T-helper 2 cell treated with Interferon-gamma antibody and Interleukin-4, amounts not matched to agents 5 μg/mL and 100 μg/mL, for 36 hours (primary cell): ENCODE measurements at regions not wholly inside any gene's neighbourhood (a gene's known extent, or its start where the extent isn't known, plus 50 kb on each side); places are given as distances from the start of the nearest gene placed in this dataset.

Source experiments
- DNase-seq: peaks from one replicate; pipeline ENCODE4 v3.0.0; 2021; ENCODE audit warnings: low spot score
- H3K27ac Mint-ChIP-seq: one replicate; pipeline ENCODE4 v1.8.0; 2021; ENCODE audit warnings: mild to moderate bottlenecking, mixed read lengths
- H3K27me3 Mint-ChIP-seq: one replicate; pipeline ENCODE4 v1.8.0; 2021; ENCODE audit warnings: low read depth, mixed read lengths
- H3K36me3 Mint-ChIP-seq: one replicate; pipeline ENCODE4 v1.8.0; 2021; ENCODE audit warnings: low read depth, mixed read lengths
- H3K4me1 Mint-ChIP-seq: one replicate; pipeline ENCODE4 v1.8.0; 2021; ENCODE audit warnings: low read depth, mixed read lengths
- H3K4me3 Mint-ChIP-seq: one replicate; pipeline ENCODE4 v1.8.0; 2022; ENCODE audit warnings: mild to moderate bottlenecking, moderate library complexity, mixed read lengths
- H3K9me3 Mint-ChIP-seq: one replicate; pipeline ENCODE4 v1.8.0; 2021; ENCODE audit warnings: mixed read lengths

DNA sequence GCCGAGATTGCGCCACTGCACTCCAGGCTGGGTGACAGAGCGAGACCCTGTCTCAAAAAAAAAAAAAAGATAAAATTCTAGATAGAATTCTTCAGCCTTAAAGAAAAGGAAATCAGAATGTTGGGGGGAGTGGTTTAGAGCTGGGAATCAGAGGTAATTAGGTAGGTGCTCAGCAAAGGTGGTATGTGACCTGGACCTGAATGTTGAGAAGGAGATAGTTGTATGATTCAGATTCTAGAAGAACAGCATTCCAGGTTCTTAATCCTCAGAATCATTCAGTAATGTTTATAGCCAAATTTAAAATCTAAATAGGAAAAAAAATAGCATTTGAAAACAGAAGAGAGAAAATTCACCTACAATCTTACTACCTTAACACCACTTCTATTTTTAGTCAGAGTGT, 71.3 kb upstream of the UBE2E1 start:
- Mint-ChIP-seq H3K4me3 (no peak overlapping the region), H3K27ac (no peak overlapping the region), H3K36me3 (no peaks in the 10 kb centered on the region), H3K27me3 (peaks cover 19% of the 10 kb centered on the region), H3K9me3 (no peaks in the 10 kb centered on the region), H3K4me1 (no peaks in the 10 kb centered on the region)
- no peak for DNase-seq

DNA sequence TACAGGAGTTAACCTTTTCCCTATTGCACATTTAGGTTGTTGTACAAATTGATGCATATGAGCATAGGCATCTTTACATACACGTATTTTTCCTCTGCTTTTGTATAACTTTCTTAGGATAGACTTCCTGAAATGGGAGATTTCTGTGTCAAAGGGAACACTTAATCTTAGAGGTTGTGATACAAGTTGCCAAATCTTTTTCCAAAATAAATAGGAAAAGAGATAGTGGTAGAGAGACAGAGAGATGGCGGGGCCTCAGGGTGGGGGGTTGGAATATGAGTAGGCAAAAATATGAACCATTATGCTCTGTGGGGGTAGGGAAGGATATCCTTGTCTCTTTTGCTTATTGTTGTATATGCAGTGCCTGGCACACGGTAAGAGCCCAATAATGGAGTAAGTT, 70.7 kb upstream of the UBE2E1 start:
- DNase-seq: no peak
- Mint-ChIP-seq H3K4me1 (no peaks in the 10 kb centered on the region), H3K36me3 (no peaks in the 10 kb centered on the region), H3K27ac (no peak overlapping the region), H3K9me3 (no peaks in the 10 kb centered on the region), H3K4me3 (no peak overlapping the region), H3K27me3 (peaks cover 23% of the 10 kb centered on the region)

DNA sequence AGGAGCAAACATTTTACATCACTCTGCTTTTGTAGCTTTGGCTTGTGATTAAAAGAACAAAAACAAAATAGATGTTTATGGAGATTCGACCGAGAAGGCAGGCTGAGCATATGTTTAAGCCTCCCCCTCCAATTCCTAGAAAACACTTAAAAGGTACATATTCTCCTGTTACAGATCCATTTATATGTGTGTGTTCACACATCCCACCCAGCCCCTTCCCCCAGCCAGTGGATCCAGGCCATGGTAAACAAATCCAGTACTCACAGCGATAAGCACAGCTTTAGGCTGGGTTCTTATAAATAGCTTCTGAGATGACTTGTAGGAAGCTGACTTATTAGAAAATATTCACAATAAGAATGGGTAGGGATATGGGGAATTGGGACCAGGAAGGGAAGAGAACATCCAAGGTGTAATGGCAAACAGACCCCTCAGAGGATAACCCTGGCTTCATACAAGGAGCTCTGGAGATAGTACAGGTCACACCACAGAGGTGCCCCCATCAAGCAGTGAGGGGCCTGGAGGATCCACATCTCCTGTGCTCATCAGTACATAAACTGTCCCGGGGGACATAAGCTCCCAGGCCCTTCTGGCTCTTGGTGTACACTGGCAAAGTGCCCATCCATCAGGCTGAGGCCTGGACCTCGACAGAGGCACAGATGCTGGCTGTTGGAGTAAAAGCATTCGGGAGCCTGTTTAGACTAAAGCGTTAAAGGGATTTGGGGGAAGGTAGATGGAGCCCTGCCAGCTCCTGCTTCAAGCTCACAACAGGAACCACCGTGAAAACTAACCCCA, 70.0 kb upstream of the UBE2E1 start:
- peaks cover 21% of the 10 kb centered on the region for H3K27me3 Mint-ChIP-seq
- H3K4me3 Mint-ChIP-seq: no peak overlapping the region
- no peak overlapping the region for H3K27ac Mint-ChIP-seq
- H3K36me3 Mint-ChIP-seq: no peaks in the 10 kb centered on the region
- no peaks in the 10 kb centered on the region for H3K9me3 Mint-ChIP-seq
- no peak for DNase-seq
- peaks cover 5% of the 10 kb centered on the region for H3K4me1 Mint-ChIP-seq

DNA sequence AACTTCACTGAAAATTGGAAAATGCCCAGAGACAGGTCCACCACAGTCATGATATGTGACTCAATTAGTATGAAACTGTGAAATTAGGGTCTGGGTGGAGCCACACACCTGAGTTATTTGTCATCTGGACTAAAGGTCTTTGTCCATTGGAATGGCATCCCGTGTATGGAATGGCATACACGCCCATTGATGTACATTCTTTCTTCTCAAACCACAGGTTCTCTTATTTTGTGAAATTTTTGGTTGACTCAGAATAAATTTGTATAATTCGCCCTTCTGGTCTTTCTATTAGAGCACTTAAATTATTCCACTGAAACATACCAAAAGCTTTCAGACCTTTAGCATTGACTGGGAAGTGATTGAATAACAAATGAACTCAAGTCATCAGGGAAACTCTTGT, 66.8 kb upstream of the UBE2E1 start:
- H3K27me3 Mint-ChIP-seq: peaks cover 25% of the 10 kb centered on the region
- H3K9me3 Mint-ChIP-seq: no peaks in the 10 kb centered on the region
- peaks cover 9% of the 10 kb centered on the region for H3K4me1 Mint-ChIP-seq
- H3K36me3 Mint-ChIP-seq: no peaks in the 10 kb centered on the region
- DNase-seq: no peak
- H3K4me3 Mint-ChIP-seq: no peak overlapping the region
- no peak overlapping the region for H3K27ac Mint-ChIP-seq

DNA sequence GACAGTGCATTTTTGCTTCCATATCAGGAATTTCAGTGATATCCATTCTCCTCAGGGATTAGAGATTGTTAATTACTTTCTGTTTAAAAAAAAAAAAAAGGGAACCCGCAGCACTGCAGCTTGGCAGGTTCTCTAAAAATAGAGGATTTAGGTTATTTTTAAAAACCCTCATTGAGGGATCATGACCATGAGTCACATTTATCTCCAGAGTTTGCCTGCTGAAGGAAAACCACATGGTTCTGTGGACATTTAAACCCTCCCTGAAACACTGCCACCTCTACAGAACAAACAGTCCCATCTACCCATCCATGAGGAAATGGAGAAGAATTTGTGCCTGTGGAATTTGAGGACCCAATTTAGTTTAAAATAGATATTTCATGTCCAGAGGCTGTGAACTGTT, 66.2 kb upstream of the UBE2E1 start:
- no peak overlapping the region for H3K27ac Mint-ChIP-seq
- no peak for DNase-seq
- H3K9me3 Mint-ChIP-seq: no peaks in the 10 kb centered on the region
- H3K27me3 Mint-ChIP-seq: peaks cover 25% of the 10 kb centered on the region
- H3K4me1 Mint-ChIP-seq: peaks cover 9% of the 10 kb centered on the region
- H3K4me3 Mint-ChIP-seq: no peak overlapping the region
- H3K36me3 Mint-ChIP-seq: no peaks in the 10 kb centered on the region

DNA sequence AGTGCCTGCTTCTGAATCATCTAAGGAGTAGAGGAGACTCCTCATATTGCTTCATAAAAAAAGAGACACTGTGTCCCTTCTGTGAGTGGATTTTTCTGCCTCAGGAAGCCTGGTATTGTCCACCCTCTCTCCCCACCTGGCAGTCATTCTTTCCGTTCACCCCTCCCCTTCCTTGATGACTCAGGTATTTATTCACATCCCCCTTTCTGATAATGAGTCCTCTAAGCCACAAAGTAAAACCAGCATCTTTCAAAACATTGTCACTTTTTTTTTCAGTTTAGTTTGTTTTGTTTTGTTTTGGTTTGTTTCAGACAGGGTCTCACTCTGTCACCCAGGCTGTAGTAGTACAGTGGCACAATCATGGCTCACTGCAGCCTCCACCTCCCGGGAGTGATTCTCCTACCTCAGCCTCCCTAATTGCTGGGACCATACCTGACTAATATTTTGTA, 65.2 kb upstream of the UBE2E1 start:
- DNase-seq: peak; percentile 67

DNA sequence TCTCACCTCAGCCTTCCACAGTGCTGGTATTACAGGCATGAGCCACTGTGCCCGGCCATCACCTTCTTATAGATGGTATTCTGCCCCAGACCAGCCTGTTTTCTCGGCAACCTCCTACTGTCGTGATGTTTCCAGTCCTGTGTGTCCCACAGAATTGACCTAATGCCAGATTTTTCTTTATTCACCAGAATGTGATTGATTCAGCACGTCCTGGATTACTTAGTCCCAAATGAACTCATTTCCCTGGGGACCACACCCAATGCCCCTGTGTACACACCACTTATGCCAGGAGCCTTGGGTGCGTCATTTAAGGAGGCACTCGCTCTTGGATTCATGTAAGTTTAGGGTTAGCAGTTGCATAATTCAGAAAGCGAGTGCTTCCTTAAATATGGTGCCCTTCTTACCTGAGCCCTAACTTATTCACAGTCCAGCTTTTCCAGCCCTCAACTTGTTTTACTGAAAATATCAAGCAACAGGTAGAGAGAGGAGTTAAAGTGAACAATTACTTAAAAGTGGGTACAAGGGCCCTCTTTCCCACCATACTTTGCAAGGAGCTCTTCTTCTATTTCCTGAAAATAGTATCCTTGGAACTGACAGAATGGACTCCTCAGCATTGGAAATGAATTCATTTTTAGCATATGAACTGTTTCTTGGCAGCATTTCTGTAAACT, 64.6 kb upstream of the UBE2E1 start:
- Mint-ChIP-seq H3K27ac (no peak overlapping the region), H3K4me3 (peak overlapping the region; percentile 3), H3K36me3 (no peaks in the 10 kb centered on the region), H3K27me3 (peaks cover 21% of the 10 kb centered on the region), H3K4me1 (peaks cover 9% of the 10 kb centered on the region), H3K9me3 (no peaks in the 10 kb centered on the region)
- DNase-seq: no peak

More for the DNA sequence above, 65.2 kb upstream of the UBE2E1 start:
- Mint-ChIP-seq H3K9me3 (no peaks in the 10 kb centered on the region), H3K27ac (peak overlapping the region; percentile 8), H3K36me3 (no peaks in the 10 kb centered on the region), H3K27me3 (peaks cover 21% of the 10 kb centered on the region), H3K4me1 (peaks cover 9% of the 10 kb centered on the region), H3K4me3 (no peak overlapping the region)

DNA sequence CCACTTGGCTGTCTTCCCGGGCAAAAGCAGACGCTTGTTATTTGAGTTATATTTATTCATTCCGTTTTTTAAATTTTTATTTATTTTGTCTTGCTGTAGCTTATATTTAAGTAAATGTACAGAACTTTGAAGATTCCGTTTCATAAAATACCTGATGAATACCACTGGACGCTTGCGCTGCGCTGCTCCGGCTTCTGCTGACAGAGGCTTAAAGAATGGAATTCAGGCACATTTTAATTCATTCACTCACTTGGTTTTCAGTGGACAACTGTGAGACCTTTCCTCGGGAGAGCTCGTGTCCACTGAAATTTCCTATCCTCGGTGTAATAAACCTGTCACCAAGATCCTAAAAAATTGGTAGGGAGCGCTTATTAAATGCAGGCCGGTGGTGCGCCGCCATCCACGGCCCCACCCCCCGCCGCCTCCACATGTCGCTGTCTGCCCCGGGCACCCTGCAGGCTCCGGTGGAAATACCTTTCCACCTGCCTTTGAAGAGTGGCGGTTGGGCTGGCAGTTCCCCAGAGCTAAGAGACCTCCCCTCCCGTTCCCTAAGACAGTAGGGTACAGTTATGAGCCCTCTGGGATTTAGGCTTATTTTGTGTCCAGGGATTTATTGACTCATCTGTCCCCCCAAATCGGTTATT, 62.5 kb upstream of the UBE2E1 start:
- Mint-ChIP-seq H3K27ac (no peak overlapping the region), H3K36me3 (no peaks in the 10 kb centered on the region), H3K4me1 (peaks cover 9% of the 10 kb centered on the region), H3K27me3 (peaks cover 18% of the 10 kb centered on the region), H3K9me3 (no peaks in the 10 kb centered on the region), H3K4me3 (no peak overlapping the region)
- DNase-seq: no peak

DNA sequence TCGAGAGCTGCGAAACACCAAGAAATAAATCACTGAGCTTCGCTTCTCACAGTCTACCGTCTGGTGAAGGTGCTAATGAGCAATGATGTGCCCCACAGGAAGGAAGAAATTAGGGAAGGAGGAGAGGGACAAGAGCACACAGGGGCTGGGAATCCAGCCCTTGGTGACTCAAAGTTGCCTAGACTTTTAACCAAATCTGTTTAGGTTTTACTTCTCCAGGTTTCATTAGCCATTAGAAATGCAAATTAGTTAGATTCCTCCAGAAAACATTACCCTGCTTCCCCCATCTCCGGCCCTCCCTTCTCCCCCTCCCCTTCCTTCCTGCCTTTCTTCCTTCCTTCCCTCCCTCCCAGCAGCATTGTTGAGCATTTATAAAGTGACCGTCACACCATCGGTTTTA, 59.3 kb upstream of the UBE2E1 start:
- no peak overlapping the region for H3K27ac Mint-ChIP-seq
- peaks cover 12% of the 10 kb centered on the region for H3K27me3 Mint-ChIP-seq
- no peaks in the 10 kb centered on the region for H3K9me3 Mint-ChIP-seq
- H3K36me3 Mint-ChIP-seq: no peaks in the 10 kb centered on the region
- no peaks in the 10 kb centered on the region for H3K4me1 Mint-ChIP-seq
- DNase-seq: no peak
- H3K4me3 Mint-ChIP-seq: no peak overlapping the region

DNA sequence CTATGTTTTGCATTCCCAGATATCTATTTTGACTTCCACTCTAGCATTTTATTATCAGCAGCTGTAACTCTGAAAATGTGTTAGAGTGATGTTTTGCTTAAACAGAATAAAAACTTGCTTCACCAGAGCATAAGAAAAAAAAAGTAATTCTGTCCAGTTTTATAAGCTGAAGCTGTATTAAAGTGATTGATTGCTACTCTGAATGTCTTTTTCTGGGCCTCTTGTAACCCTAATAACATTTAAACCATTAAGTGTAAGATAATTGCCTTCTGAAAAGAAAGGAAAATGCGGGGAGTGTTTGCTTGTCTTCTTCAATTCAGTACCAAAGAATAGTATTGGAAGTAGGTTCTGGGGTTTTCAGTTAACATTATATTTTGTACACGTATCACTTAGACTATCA, 57.9 kb upstream of the UBE2E1 start:
- H3K36me3 Mint-ChIP-seq: no peaks in the 10 kb centered on the region
- no peaks in the 10 kb centered on the region for H3K9me3 Mint-ChIP-seq
- no peaks in the 10 kb centered on the region for H3K4me1 Mint-ChIP-seq
- no peak overlapping the region for H3K4me3 Mint-ChIP-seq
- no peak overlapping the region for H3K27ac Mint-ChIP-seq
- H3K27me3 Mint-ChIP-seq: peaks cover 5% of the 10 kb centered on the region
- no peak for DNase-seq

DNA sequence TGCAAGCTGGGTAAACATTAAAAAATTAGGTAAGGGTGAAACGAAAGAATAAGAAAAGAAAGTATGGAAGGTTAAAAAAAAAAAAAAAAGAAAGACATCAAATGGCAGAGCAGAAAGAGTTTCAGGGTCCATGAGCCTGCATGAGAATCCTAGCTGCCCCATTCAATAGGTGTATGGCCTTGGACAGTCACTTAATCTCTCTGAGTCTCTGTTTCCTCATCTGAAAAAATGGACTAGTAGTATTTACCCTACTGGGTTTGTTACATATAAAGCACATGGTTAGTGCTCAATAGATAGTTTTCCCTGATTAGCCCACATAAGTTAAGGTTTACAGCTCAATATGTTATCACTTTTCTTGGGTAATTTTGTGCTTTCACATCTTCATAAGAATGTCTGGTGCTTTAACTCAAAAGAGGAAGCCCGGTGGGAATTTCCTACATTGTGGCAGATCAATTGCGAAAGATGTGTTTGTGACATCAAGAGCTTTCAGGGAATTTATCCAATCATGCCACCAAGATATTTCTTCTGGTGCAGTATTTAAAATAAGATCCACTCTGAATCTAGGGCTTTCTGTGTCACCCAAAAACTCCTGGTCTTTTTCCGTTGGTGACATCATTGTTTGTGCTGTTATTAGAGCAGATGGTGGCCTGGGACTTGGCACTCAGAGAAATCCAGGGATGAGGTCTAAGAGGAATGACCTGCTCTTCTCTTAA, 57.2 kb upstream of the UBE2E1 start:
- H3K9me3 Mint-ChIP-seq: no peaks in the 10 kb centered on the region
- H3K27ac Mint-ChIP-seq: no peak overlapping the region
- no peak overlapping the region for H3K4me3 Mint-ChIP-seq
- no peak for DNase-seq
- H3K27me3 Mint-ChIP-seq: peaks cover 5% of the 10 kb centered on the region
- no peaks in the 10 kb centered on the region for H3K36me3 Mint-ChIP-seq
- H3K4me1 Mint-ChIP-seq: no peaks in the 10 kb centered on the region

DNA sequence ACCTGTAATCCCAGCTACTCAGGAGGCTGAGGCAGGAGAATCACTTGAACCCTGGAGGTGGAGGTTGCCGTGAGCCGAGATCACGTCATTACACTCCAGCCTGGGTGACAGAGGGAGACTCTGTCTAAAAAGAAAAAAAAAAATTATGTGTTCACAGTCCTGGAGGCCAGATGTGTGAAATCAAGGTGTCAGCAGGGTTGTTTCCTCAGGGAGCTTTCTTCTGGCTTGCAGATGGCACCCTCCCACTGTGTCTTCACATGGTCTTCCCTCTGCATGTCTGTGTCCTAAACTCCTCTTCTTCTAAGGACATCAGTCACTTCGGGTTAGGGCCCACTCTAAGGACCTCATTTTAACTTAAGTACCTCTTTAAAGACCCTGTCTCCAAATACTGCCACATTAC, 56.1 kb upstream of the UBE2E1 start:
- DNase-seq: no peak
- no peaks in the 10 kb centered on the region for H3K4me1 Mint-ChIP-seq
- no peaks in the 10 kb centered on the region for H3K36me3 Mint-ChIP-seq
- no peak overlapping the region for H3K4me3 Mint-ChIP-seq
- no peaks in the 10 kb centered on the region for H3K9me3 Mint-ChIP-seq
- H3K27me3 Mint-ChIP-seq: peaks cover 5% of the 10 kb centered on the region
- no peak overlapping the region for H3K27ac Mint-ChIP-seq

DNA sequence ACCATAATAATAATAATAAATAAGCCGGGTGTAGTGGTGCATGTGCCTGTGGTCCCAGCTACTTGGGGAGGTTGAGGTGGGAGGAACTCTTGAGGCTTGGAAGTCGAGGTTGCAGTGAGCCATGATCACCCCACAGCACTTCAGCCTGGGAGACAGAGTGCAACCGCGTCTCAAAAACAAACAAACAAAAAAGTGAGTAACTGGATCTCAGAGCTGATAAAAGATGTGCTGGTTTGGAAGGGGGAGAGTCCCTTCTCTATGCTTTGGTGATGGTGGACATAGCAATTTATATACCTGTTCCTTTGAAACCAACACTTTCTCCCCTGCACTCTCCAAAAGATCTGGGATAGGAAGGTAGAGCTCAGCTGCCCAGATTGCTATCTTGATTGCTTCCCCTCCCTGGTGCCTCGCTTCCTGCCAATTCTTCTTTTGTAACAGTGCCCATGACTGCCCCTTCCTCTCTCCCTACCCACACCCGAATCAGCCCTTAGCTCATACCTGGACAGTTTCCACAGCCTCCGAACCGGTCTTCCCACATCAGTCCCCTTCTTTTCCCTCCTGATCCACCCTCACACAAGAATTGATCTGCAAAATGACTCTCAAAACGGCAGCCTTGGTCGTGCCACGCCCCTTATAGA, 55.1 kb upstream of the UBE2E1 start:
- Mint-ChIP-seq H3K4me1 (no peaks in the 10 kb centered on the region), H3K36me3 (no peaks in the 10 kb centered on the region), H3K4me3 (no peak overlapping the region), H3K9me3 (no peaks in the 10 kb centered on the region), H3K27me3 (peaks cover 5% of the 10 kb centered on the region), H3K27ac (no peak overlapping the region)
- no peak for DNase-seq
